Neutrophil (primary cell): ENCODE measurements at regions not wholly inside any gene's neighbourhood (a gene's known extent, or its start where the extent isn't known, plus 50 kb on each side); places are given as distances from the start of the nearest gene placed in this dataset.

Experiments used
- H3K27ac ChIP-seq: fragments of 200-600 bp; sonication (generic); 2 replicates; pipeline ENCODE4 v1.5.1; 2016; ENCODE audit warnings: mild to moderate bottlenecking, moderate library complexity
- H3K27me3 ChIP-seq: fragments of 200-600 bp; sonication (generic); 2 replicates; pipeline ENCODE4 v1.6.0; 2016; ENCODE audit warnings: mild to moderate bottlenecking
- H3K36me3 ChIP-seq: fragments of 200-600 bp; sonication (generic); 2 replicates; pipeline ENCODE4 v1.5.1; 2017
- H3K4me1 ChIP-seq, 2 experiments: fragments of 200-600 bp in 1 of 2; sonication (generic) in 1 of 2; 1 replicate in 1 of 2; 2 replicates in 1 of 2; pipeline versions ENCODE4 v1.5.1 to v1.6.1; 2013 to 2016; ENCODE audit warnings: low read depth in 1 of 2, low read length in 1 of 2, mild to moderate bottlenecking in 1 of 2, moderate library complexity in 1 of 2; ENCODE audit not compliant: control insufficient read depth in 1 of 2, insufficient read depth in 1 of 2
- H3K4me3 ChIP-seq, 2 experiments: fragments of 200-600 bp in 1 of 2; sonication (generic) in 1 of 2; 1 replicate in 1 of 2; 2 replicates in 1 of 2; pipeline ENCODE4 v1.5.1; 2013 to 2016; ENCODE audit warnings: low read depth in 1 of 2, low read length in 1 of 2, mild to moderate bottlenecking in 1 of 2, moderate library complexity in 1 of 2
- H3K9me3 ChIP-seq: fragments of 200-600 bp; sonication (generic); 2 replicates; pipeline ENCODE4 v1.5.1; 2016
- CTCF ChIP-seq: fragments of 200-600 bp; sonication (generic); IDR thresholded peaks from 2 replicates; pipeline ENCODE4 v1.5.1; 2016; ENCODE audit warnings: antibody characterized with exemption

GRCh38 chr6:27101824-27102223 is 145.7 kb upstream of the PRSS16 start:
- Histone ChIP-seq H3K4me1 (peaks cover 0 to 5% of the 10 kb centered on the region in 2 experiments), H3K36me3 (no peaks in the 10 kb centered on the region), H3K4me3 (no peak overlapping the region), H3K27ac (no peak overlapping the region), H3K27me3 (peaks cover 35% of the 10 kb centered on the region), H3K9me3 (no peaks in the 10 kb centered on the region)
- no peak for TF ChIP-seq CTCF

GRCh38 chr6:27106382-27106781 is 141.1 kb upstream of the PRSS16 start:
- no peaks in the 10 kb centered on the region for H3K9me3 ChIP-seq
- peaks cover 18% of the 10 kb centered on the region for H3K27me3 ChIP-seq
- H3K36me3 ChIP-seq, result no peaks in the 10 kb centered on the region
- H3K4me1 ChIP-seq, result no peaks in the 10 kb centered on the region
- TF ChIP-seq CTCF, result no peak
- H3K4me3 ChIP-seq, result no peak overlapping the region
- no peak overlapping the region for H3K27ac ChIP-seq

GRCh38 chr6:27111743-27112142 is 135.8 kb upstream of the PRSS16 start:
- Histone ChIP-seq H3K27ac (no peak overlapping the region), H3K27me3 (peaks cover 14% of the 10 kb centered on the region), H3K4me1 (no peaks in the 10 kb centered on the region), H3K4me3 (no peak overlapping the region), H3K9me3 (peaks cover 6% of the 10 kb centered on the region), H3K36me3 (no peaks in the 10 kb centered on the region)
- TF ChIP-seq CTCF, result no peak

DNA sequence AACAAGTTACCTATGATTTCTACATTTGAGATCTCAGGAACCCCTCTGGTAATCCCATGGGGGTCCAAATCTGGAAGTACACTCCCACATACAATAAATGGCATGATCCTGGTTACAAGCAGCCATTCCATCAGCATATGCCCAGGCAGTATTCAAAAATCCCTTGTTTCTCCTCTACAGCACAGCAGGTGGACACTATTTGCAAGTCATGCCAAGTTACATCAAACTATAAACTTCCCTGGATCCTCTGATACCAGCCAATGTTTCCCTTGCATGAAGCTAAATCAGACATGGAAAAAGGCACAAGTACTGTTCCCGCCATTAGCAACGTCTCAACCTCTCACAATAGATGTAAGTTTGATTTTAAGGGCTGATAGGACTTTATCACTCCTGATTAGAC is 134.5 kb upstream of the PRSS16 start:
- Histone ChIP-seq H3K27ac (no peak overlapping the region), H3K36me3 (no peaks in the 10 kb centered on the region), H3K4me1 (no peaks in the 10 kb centered on the region), H3K9me3 (peaks cover 6% of the 10 kb centered on the region), H3K4me3 (no peak overlapping the region), H3K27me3 (peaks cover 12% of the 10 kb centered on the region)
- TF ChIP-seq CTCF, result no peak

GRCh38 chr6:27119329-27119728 is 128.2 kb upstream of the PRSS16 start:
- Histone ChIP-seq H3K9me3 (no peaks in the 10 kb centered on the region), H3K4me3 (no peak overlapping the region), H3K27me3 (peaks cover 9% of the 10 kb centered on the region), H3K4me1 (no peaks in the 10 kb centered on the region), H3K27ac (no peak overlapping the region), H3K36me3 (no peaks in the 10 kb centered on the region)
- no peak for TF ChIP-seq CTCF

DNA sequence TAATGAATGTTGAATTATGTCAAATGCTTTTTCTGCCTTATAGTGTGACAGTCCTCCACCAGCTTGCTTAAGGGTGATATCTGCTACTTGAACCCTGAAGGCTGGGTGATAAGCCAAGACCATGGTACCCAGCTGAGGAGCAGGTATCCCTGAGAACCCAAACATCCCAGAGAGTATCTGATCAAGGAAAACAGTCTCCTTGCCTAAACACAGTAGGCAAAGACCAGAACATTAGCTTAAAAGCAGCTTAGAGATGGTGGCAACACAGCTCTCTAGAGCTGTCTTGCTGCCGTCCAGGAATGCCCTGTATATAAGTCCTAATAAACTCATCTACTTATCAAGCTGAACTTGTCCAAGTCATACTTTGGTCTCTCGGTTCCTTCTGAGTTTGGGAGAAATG is 127.7 kb upstream of the PRSS16 start:
- Histone ChIP-seq H3K27ac (no peak overlapping the region), H3K36me3 (no peaks in the 10 kb centered on the region), H3K27me3 (peaks cover 4% of the 10 kb centered on the region), H3K4me1 (no peaks in the 10 kb centered on the region), H3K9me3 (no peaks in the 10 kb centered on the region), H3K4me3 (no peak overlapping the region)
- no peak for TF ChIP-seq CTCF
